ENCODE measurements at regions not wholly inside any gene's neighbourhood (a gene's known extent, or its start where the extent isn't known, plus 50 kb on each side); places are given as distances from the start of the nearest gene placed in this dataset.

GRCh38 chr5:30991462-30991861, 202.0 kb upstream of the CDH6 start (continued):
- TF ChIP-seq YY1 (IDR thresholded peaks at IDR 0.05; ENCODE audit: low read depth) (no peak), IRF3 (IDR thresholded peaks at IDR 0.05; ENCODE audit: low read depth, low read length) (no peak), PBX3 (IDR thresholded peaks at IDR 0.05) (no peak), RAD21 (IDR thresholded peaks at IDR 0.05; ENCODE audit: low read length) (no peak), JUND (IDR thresholded peaks at IDR 0.05) (no peak), EZH2phosphoT487 (IDR thresholded peaks at IDR 0.05; ENCODE audit: borderline replicate concordance, low read depth) (no peak)

- TF ChIP-seq MAX (IDR thresholded peaks at IDR 0.05; ENCODE audit: low read depth) = no peak
- no peak for TF ChIP-seq MEF2A (IDR thresholded peaks at IDR 0.05; ENCODE audit: borderline replicate concordance, low read depth)
- TF ChIP-seq EP300 (IDR thresholded peaks at IDR 0.05; ENCODE audit: borderline replicate concordance in 1 of 2, low read depth in 1 of 2, low read length in 1 of 2) = no peak
- no peak for TF ChIP-seq NFIC (IDR thresholded peaks at IDR 0.05; ENCODE audit: borderline replicate concordance)
- no peak for TF ChIP-seq CHD2 (IDR thresholded peaks at IDR 0.05; ENCODE audit: low read length, partially characterized antibody)
- TF ChIP-seq EZH2phosphoT487 (IDR thresholded peaks at IDR 0.05; ENCODE audit: borderline replicate concordance, low read depth) = no peak
- no peak for TF ChIP-seq MXI1 (IDR thresholded peaks at IDR 0.05; ENCODE audit: low read depth, low read length)
- TF ChIP-seq RAD21 (IDR thresholded peaks at IDR 0.05; ENCODE audit: low read length) = no peak
- TF ChIP-seq YY1 (IDR thresholded peaks at IDR 0.05; ENCODE audit: low read depth) = no peak
- no peak for TF ChIP-seq RFX5 (IDR thresholded peaks at IDR 0.05; ENCODE audit: low read length)
- TF ChIP-seq TAF1 (IDR thresholded peaks at IDR 0.05; ENCODE audit: borderline replicate concordance, low read depth, low read length) = no peak
- no peak for TF ChIP-seq CTCF (IDR thresholded peaks at IDR 0.05)
Measured at GRCh38 chr5:30981576-30981975, 211.9 kb upstream of the CDH6 start.

More at GRCh38 chr5:30981576-30981975, 211.9 kb upstream of the CDH6 start:
- no peak overlapping the region for H2AFZ ChIP-seq (ENCODE audit: low read depth)
- no peaks in the 10 kb centered on the region for H3F3A ChIP-seq (replicated peaks; ENCODE audit: insufficient read depth)
- H3K36me3 ChIP-seq (replicated peaks in 1 of 2; ENCODE audit: control insufficient read depth in 1 of 2, insufficient read depth in 2 of 2, low read length in 1 of 2) = no peaks in the 10 kb centered on the region
- no peak overlapping the region for H3K4me2 ChIP-seq
- no peak overlapping the region for H3K27ac ChIP-seq (ENCODE audit: low read depth in 2 of 2, low read length in 1 of 2)
- no peak overlapping the region for H3K4me3 ChIP-seq (ENCODE audit: low read depth in 2 of 2, low read length in 1 of 2)
- H3K9me3 ChIP-seq = no peaks in the 10 kb centered on the region
- no peak for DNase-seq
- ChIA-PET POLR2A (no interaction called here), CTCF (interaction anchor here (0.7 to 1.1 kb wide), 2 partner anchors 8 to 10 kb away, joined by 3 to 4 read pairs; no protein-coding TSS in a partner anchor)
- H4K20me1 ChIP-seq (ENCODE audit: insufficient read depth) = no peaks in the 10 kb centered on the region
- H3K27me3 ChIP-seq (ENCODE audit: insufficient read depth) = no peaks in the 10 kb centered on the region
- no peaks in the 10 kb centered on the region for H3K9me2 ChIP-seq
- no peaks in the 10 kb centered on the region for H3K79me2 ChIP-seq (ENCODE audit: insufficient read depth)
- no peak overlapping the region for H3K9ac ChIP-seq
- H3K4me1 ChIP-seq (ENCODE audit: control insufficient read depth in 1 of 2, insufficient read depth in 2 of 2, low read depth in 1 of 2, low read length in 1 of 2) = no peaks in the 10 kb centered on the region

Measured in SK-N-SH (cell line).